ENCODE measurements at regions not wholly inside any gene's neighbourhood (a gene's known extent, or its start where the extent isn't known, plus 50 kb on each side); places are given as distances from the start of the nearest gene placed in this dataset.

GRCh38 chr11:80733790-80734189 is 1293.0 kb upstream of the TENM4 start:
- H3K4me2 ChIP-seq (ENCODE audit: insufficient read depth, low read length, poor library complexity, severe bottlenecking), result no peak overlapping the region
- H2AFZ ChIP-seq (ENCODE audit: low read length), result peak overlapping the region; percentile 7
- no CpG with 5 or more reads among the region's 2 CpGs for WGBS, 2 donors (ENCODE audit: extremely low coverage in 2 of 2, insufficient read length in 2 of 2, insufficient replicate concordance in 1 of 2)
- no peak overlapping the region for H3K18ac ChIP-seq (ENCODE audit: low read length)
- DNase-seq (ENCODE audit: low spot score), result no peak
- H3K9me3 ChIP-seq (replicated peaks in 1 of 2; ENCODE audit: control insufficient read depth in 2 of 2, insufficient read depth in 1 of 2, low read depth in 1 of 2, low read length in 2 of 2), result no peaks in the 10 kb centered on the region
- no peak overlapping the region for H3K14ac ChIP-seq (ENCODE audit: low read length)
- no peak overlapping the region for H2BK15ac ChIP-seq (ENCODE audit: low read length)
- no peak overlapping the region for H2AK5ac ChIP-seq (ENCODE audit: low read depth, low read length)
- no peaks in the 10 kb centered on the region for H3K36me3 ChIP-seq (replicated peaks in 1 of 2; ENCODE audit: control insufficient read depth in 2 of 2, insufficient read depth in 2 of 2, low read length in 2 of 2)
- H3K9ac ChIP-seq (ENCODE audit: low read depth, low read length, poor library complexity), result no peak overlapping the region
- H2BK12ac ChIP-seq (ENCODE audit: low read length), result no peak overlapping the region
- H4K91ac ChIP-seq (ENCODE audit: low read depth, low read length, poor library complexity), result no peak overlapping the region
- H3K23ac ChIP-seq (ENCODE audit: low read depth, low read length, poor library complexity), result no peak overlapping the region
- H3K79me1 ChIP-seq (ENCODE audit: low read depth, low read length), result no peaks in the 10 kb centered on the region
- no peak overlapping the region for H2BK120ac ChIP-seq (ENCODE audit: low read depth, low read length)
- H3K4ac ChIP-seq (ENCODE audit: low read length), result no peak overlapping the region
- no peak overlapping the region for H3K4me3 ChIP-seq (ENCODE audit: low read length in 2 of 2)
- H3K27me3 ChIP-seq (ENCODE audit: control insufficient read depth in 3 of 3, insufficient read depth in 3 of 3, low read depth in 1 of 3, low read length in 3 of 3), result no peaks in the 10 kb centered on the region
- no peak overlapping the region for H3K27ac ChIP-seq (replicated peaks; ENCODE audit: low read length)
- H2BK5ac ChIP-seq (ENCODE audit: low read length), result no peak overlapping the region
- H4K8ac ChIP-seq (ENCODE audit: low read depth, low read length), result no peak overlapping the region
- no peaks in the 10 kb centered on the region for H3K4me1 ChIP-seq (ENCODE audit: control insufficient read depth in 2 of 2, insufficient read depth in 1 of 2, low read depth in 1 of 2, low read length in 2 of 2)

GRCh38 chr11:80733361-80733760 is 1292.5 kb upstream of the TENM4 start:
- no peak overlapping the region for H4K91ac ChIP-seq (ENCODE audit: low read depth, low read length, poor library complexity)
- H3K36me3 ChIP-seq (replicated peaks in 1 of 2; ENCODE audit: control insufficient read depth in 2 of 2, insufficient read depth in 2 of 2, low read length in 2 of 2), result no peaks in the 10 kb centered on the region
- H4K8ac ChIP-seq (ENCODE audit: low read depth, low read length), result no peak overlapping the region
- no peak for DNase-seq (ENCODE audit: low spot score)
- H3K4me1 ChIP-seq (ENCODE audit: control insufficient read depth in 2 of 2, insufficient read depth in 1 of 2, low read depth in 1 of 2, low read length in 2 of 2), result no peaks in the 10 kb centered on the region
- H3K27me3 ChIP-seq (ENCODE audit: control insufficient read depth in 3 of 3, insufficient read depth in 3 of 3, low read depth in 1 of 3, low read length in 3 of 3), result no peaks in the 10 kb centered on the region
- no peak overlapping the region for H3K18ac ChIP-seq (ENCODE audit: low read length)
- no peak overlapping the region for H3K4ac ChIP-seq (ENCODE audit: low read length)
- H2BK12ac ChIP-seq (ENCODE audit: low read length), result no peak overlapping the region
- H2AFZ ChIP-seq (ENCODE audit: low read length), result no peak overlapping the region
- no peak overlapping the region for H3K14ac ChIP-seq (ENCODE audit: low read length)
- H3K79me1 ChIP-seq (ENCODE audit: low read depth, low read length), result no peaks in the 10 kb centered on the region
- WGBS, 2 donors (ENCODE audit: extremely low coverage in 2 of 2, insufficient read length in 2 of 2, insufficient replicate concordance in 1 of 2), result no CpG with 5 or more reads among the region's 3 CpGs
- no peak overlapping the region for H3K27ac ChIP-seq (replicated peaks; ENCODE audit: low read length)
- no peaks in the 10 kb centered on the region for H3K9me3 ChIP-seq (replicated peaks in 1 of 2; ENCODE audit: control insufficient read depth in 2 of 2, insufficient read depth in 1 of 2, low read depth in 1 of 2, low read length in 2 of 2)
- no peak overlapping the region for H3K9ac ChIP-seq (ENCODE audit: low read depth, low read length, poor library complexity)
- no peak overlapping the region for H3K4me3 ChIP-seq (ENCODE audit: low read length in 2 of 2)
- H2BK120ac ChIP-seq (ENCODE audit: low read depth, low read length), result no peak overlapping the region
- no peak overlapping the region for H2BK15ac ChIP-seq (ENCODE audit: low read length)
- H2AK5ac ChIP-seq (ENCODE audit: low read depth, low read length), result no peak overlapping the region
- no peak overlapping the region for H3K4me2 ChIP-seq (ENCODE audit: insufficient read depth, low read length, poor library complexity, severe bottlenecking)
- H2BK5ac ChIP-seq (ENCODE audit: low read length), result no peak overlapping the region
- no peak overlapping the region for H3K23ac ChIP-seq (ENCODE audit: low read depth, low read length, poor library complexity)

GRCh38 chr11:80727315-80727714 is 1286.5 kb upstream of the TENM4 start:
- H3K4ac ChIP-seq (ENCODE audit: low read length), result no peak overlapping the region
- DNase-seq (ENCODE audit: low spot score), result peak; percentile 8

GRCh38 chr11:80726236-80726635 is 1285.4 kb upstream of the TENM4 start:
- no peak overlapping the region for H3K23ac ChIP-seq (ENCODE audit: low read depth, low read length, poor library complexity)
- no peak overlapping the region for H2BK12ac ChIP-seq (ENCODE audit: low read length)
- no peak overlapping the region for H3K4me2 ChIP-seq (ENCODE audit: insufficient read depth, low read length, poor library complexity, severe bottlenecking)
- H3K4ac ChIP-seq (ENCODE audit: low read length), result no peak overlapping the region
- no peaks in the 10 kb centered on the region for H3K79me1 ChIP-seq (ENCODE audit: low read depth, low read length)
- no peak overlapping the region for H3K9ac ChIP-seq (ENCODE audit: low read depth, low read length, poor library complexity)
- H2BK15ac ChIP-seq (ENCODE audit: low read length), result no peak overlapping the region
- no peak overlapping the region for H4K91ac ChIP-seq (ENCODE audit: low read depth, low read length, poor library complexity)
- no peak overlapping the region for H3K14ac ChIP-seq (ENCODE audit: low read length)
- no peak overlapping the region for H3K27ac ChIP-seq (replicated peaks; ENCODE audit: low read length)
- H2AK5ac ChIP-seq (ENCODE audit: low read depth, low read length), result no peak overlapping the region
- no peak overlapping the region for H2AFZ ChIP-seq (ENCODE audit: low read length)
- no peak overlapping the region for H2BK5ac ChIP-seq (ENCODE audit: low read length)
- no peak overlapping the region for H3K18ac ChIP-seq (ENCODE audit: low read length)
- H3K27me3 ChIP-seq (ENCODE audit: control insufficient read depth in 3 of 3, insufficient read depth in 3 of 3, low read depth in 1 of 3, low read length in 3 of 3), result no peaks in the 10 kb centered on the region
- H4K8ac ChIP-seq (ENCODE audit: low read depth, low read length), result no peak overlapping the region
- no peaks in the 10 kb centered on the region for H3K9me3 ChIP-seq (replicated peaks in 1 of 2; ENCODE audit: control insufficient read depth in 2 of 2, insufficient read depth in 1 of 2, low read depth in 1 of 2, low read length in 2 of 2)
- no peak overlapping the region for H2BK120ac ChIP-seq (ENCODE audit: low read depth, low read length)
- H3K4me3 ChIP-seq (ENCODE audit: low read length in 2 of 2), result no peak overlapping the region
- H3K36me3 ChIP-seq (replicated peaks in 1 of 2; ENCODE audit: control insufficient read depth in 2 of 2, insufficient read depth in 2 of 2, low read length in 2 of 2), result no peaks in the 10 kb centered on the region
- DNase-seq (ENCODE audit: low spot score), result no peak
- H3K4me1 ChIP-seq (ENCODE audit: control insufficient read depth in 2 of 2, insufficient read depth in 1 of 2, low read depth in 1 of 2, low read length in 2 of 2), result no peaks in the 10 kb centered on the region

More at GRCh38 chr11:80727315-80727714, 1286.5 kb upstream of the TENM4 start:
- no peak overlapping the region for H4K91ac ChIP-seq (ENCODE audit: low read depth, low read length, poor library complexity)
- peak overlapping the region; percentile 74 for H2AFZ ChIP-seq (ENCODE audit: low read length)
- H3K4me3 ChIP-seq (ENCODE audit: low read length in 2 of 2), result no peak overlapping the region
- no peak overlapping the region for H4K8ac ChIP-seq (ENCODE audit: low read depth, low read length)
- no peak overlapping the region for H2BK12ac ChIP-seq (ENCODE audit: low read length)
- H3K18ac ChIP-seq (ENCODE audit: low read length), result no peak overlapping the region
- H3K4me2 ChIP-seq (ENCODE audit: insufficient read depth, low read length, poor library complexity, severe bottlenecking), result no peak overlapping the region
- H3K9ac ChIP-seq (ENCODE audit: low read depth, low read length, poor library complexity), result no peak overlapping the region
- no peak overlapping the region for H3K14ac ChIP-seq (ENCODE audit: low read length)
- H3K27me3 ChIP-seq (ENCODE audit: control insufficient read depth in 3 of 3, insufficient read depth in 3 of 3, low read depth in 1 of 3, low read length in 3 of 3), result no peaks in the 10 kb centered on the region
- WGBS, 2 donors (ENCODE audit: extremely low coverage in 2 of 2, insufficient read length in 2 of 2, insufficient replicate concordance in 1 of 2), result no CpG with 5 or more reads among the region's 3 CpGs
- no peaks in the 10 kb centered on the region for H3K9me3 ChIP-seq (replicated peaks in 1 of 2; ENCODE audit: control insufficient read depth in 2 of 2, insufficient read depth in 1 of 2, low read depth in 1 of 2, low read length in 2 of 2)
- no peaks in the 10 kb centered on the region for H3K79me1 ChIP-seq (ENCODE audit: low read depth, low read length)
- no peaks in the 10 kb centered on the region for H3K36me3 ChIP-seq (replicated peaks in 1 of 2; ENCODE audit: control insufficient read depth in 2 of 2, insufficient read depth in 2 of 2, low read length in 2 of 2)
- no peak overlapping the region for H3K27ac ChIP-seq (replicated peaks; ENCODE audit: low read length)
- H3K23ac ChIP-seq (ENCODE audit: low read depth, low read length, poor library complexity), result no peak overlapping the region
- no peak overlapping the region for H2BK15ac ChIP-seq (ENCODE audit: low read length)
- no peaks in the 10 kb centered on the region for H3K4me1 ChIP-seq (ENCODE audit: control insufficient read depth in 2 of 2, insufficient read depth in 1 of 2, low read depth in 1 of 2, low read length in 2 of 2)
- no peak overlapping the region for H2BK120ac ChIP-seq (ENCODE audit: low read depth, low read length)
- no peak overlapping the region for H2AK5ac ChIP-seq (ENCODE audit: low read depth, low read length)
- H2BK5ac ChIP-seq (ENCODE audit: low read length), result no peak overlapping the region
